Activated B cell treated with CpG ODN at 0.5 μM for 24 hours (primary cell): ENCODE measurements at regions not wholly inside any gene's neighbourhood (a gene's known extent, or its start where the extent isn't known, plus 50 kb on each side); places are given as distances from the start of the nearest gene placed in this dataset.

Source experiments
- ATAC-seq: fragments of 200-7000 bp; cut with Tn5 transposase; one replicate; pipeline ENCODE4 v1.10.0; 2021; ENCODE audit warnings: low read depth, mild to moderate bottlenecking, moderate library complexity
- CTCF ChIA-PET: fragments of 350-600 bp; sonication (Branson Sonifier 250); formaldehyde crosslinking; loops from one replicate; lab custom pipeline; 2021; ENCODE audit warnings: antibody characterized with exemption; lab: Charles Lee
- POLR2A ChIA-PET: fragments of 350-600 bp; sonication (Branson Sonifier 250); formaldehyde crosslinking; loops from one replicate; lab custom pipeline; 2021; ENCODE audit warnings: antibody characterized with exemption; lab: Charles Lee
- DNase-seq: peaks from one replicate; pipeline ENCODE4 v3.0.0; 2022
- H3K27ac Mint-ChIP-seq: one replicate; pipeline ENCODE4 v1.8.0; 2020; ENCODE audit warnings: mixed read lengths
- H3K27me3 Mint-ChIP-seq: one replicate; pipeline ENCODE4 v1.8.0; 2021; ENCODE audit warnings: mixed read lengths
- H3K36me3 Mint-ChIP-seq: one replicate; pipeline ENCODE4 v1.8.0; 2021; ENCODE audit warnings: low read depth, mixed read lengths
- H3K4me1 Mint-ChIP-seq: one replicate; pipeline ENCODE4 v1.8.0; 2021; ENCODE audit warnings: mixed read lengths
- H3K4me3 Mint-ChIP-seq: one replicate; pipeline ENCODE4 v1.8.0; 2020; ENCODE audit warnings: mild to moderate bottlenecking, mixed read lengths
- H3K9me3 Mint-ChIP-seq: one replicate; pipeline ENCODE4 v1.8.0; 2020; ENCODE audit warnings: mixed read lengths
- intact Hi-C: fragments of 100-400 bp; cut with micrococcal nuclease; formaldehyde crosslinking; loops from one replicate; pipeline ENCODE4 v1.15.1; 2024
- TF ChIP-seq, protein P1 (sequence below): fragments of 200-600 bp; IDR thresholded peaks from one replicate; pipeline ENCODE4 v1.8.0; 2022; ENCODE audit warnings: antibody characterized with exemption, mild to moderate bottlenecking

DNA sequence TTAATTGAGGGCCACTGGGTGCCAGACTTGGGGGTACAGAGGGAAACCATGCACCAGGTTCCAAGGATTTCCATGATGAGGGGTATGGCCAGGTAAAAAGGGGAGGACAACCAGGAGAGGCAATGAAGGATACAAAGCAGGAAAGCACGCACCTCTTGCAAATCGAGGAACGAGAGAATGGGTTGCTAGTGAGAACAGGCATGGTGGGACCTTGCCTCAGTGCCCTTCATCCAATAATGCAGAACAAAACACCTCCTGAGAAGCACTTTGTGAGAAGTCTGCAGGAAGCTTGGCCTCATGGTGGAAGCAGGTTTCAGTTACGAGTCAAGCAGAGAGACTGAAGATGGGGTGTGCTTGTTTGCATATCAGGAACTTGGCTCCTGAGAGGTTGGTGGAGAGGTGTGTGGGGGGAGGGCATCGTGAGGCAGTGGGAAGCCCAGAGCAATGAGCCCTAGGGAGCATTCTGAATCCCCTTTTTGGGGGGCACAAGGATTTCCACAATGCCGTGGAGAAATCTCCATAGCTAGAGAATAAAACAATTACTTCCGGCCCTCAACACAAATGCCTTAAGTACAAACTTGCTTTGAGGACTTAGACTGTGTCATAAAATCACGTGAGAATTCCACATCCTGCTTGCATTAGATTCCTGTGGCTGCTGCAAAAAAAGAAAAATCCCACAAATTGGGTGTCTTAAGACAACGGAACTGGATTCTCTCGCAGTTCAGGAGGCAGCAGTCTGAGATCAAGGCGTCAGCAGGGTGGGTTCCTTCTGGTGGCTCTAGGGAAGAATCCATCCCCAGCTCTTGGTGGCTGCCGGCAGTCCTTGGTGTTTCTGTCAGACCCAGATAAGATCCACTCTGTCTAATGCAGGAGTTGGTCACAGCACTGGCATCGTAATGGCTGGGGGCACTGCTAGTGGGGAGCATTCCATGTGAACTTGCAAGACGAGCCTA is 54.9 kb upstream of the BACE2 start:
- H3K9me3 Mint-ChIP-seq = no peaks in the 10 kb centered on the region
- ChIA-PET CTCF (interaction anchor here (1.2 kb wide), 1 partner anchor 8 kb away, joined by 3 read pairs; no protein-coding TSS in a partner anchor), POLR2A (no interaction called here)
- peaks cover 24% of the 10 kb centered on the region for H3K27me3 Mint-ChIP-seq
- H3K36me3 Mint-ChIP-seq = no peaks in the 10 kb centered on the region
- ATAC-seq (no peak), DNase-seq (no peak)
- peak overlapping the region; percentile 73 for H3K4me3 Mint-ChIP-seq
- intact Hi-C loops = no loop called here
- H3K4me1 Mint-ChIP-seq = peaks cover 19% of the 10 kb centered on the region
- no peak overlapping the region for H3K27ac Mint-ChIP-seq
- TF ChIP-seq, protein P1, sequence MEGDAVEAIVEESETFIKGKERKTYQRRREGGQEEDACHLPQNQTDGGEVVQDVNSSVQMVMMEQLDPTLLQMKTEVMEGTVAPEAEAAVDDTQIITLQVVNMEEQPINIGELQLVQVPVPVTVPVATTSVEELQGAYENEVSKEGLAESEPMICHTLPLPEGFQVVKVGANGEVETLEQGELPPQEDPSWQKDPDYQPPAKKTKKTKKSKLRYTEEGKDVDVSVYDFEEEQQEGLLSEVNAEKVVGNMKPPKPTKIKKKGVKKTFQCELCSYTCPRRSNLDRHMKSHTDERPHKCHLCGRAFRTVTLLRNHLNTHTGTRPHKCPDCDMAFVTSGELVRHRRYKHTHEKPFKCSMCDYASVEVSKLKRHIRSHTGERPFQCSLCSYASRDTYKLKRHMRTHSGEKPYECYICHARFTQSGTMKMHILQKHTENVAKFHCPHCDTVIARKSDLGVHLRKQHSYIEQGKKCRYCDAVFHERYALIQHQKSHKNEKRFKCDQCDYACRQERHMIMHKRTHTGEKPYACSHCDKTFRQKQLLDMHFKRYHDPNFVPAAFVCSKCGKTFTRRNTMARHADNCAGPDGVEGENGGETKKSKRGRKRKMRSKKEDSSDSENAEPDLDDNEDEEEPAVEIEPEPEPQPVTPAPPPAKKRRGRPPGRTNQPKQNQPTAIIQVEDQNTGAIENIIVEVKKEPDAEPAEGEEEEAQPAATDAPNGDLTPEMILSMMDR = no peak

DNA sequence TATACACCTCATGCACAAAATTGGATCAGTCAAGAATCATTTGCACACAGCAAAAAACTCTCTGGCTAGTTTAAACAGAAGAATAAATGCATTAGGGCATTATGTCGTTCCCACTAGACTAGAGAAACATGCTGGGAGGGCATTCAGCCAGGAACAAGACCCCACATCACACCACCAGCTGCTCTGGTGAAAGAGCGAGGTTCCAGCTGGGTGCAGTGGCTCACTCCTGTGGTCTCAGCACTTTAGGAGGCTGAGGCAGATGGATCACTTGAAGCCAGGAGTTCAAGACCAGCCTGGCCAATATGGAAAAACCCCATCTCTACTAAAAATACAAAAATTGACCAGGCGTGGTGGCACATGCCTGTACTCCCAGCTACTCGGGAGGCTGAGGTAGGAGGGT is 52.1 kb upstream of the BACE2 start:
- ATAC-seq = no peak
- Mint-ChIP-seq H3K4me3 (no peak overlapping the region), H3K27ac (no peak overlapping the region), H3K27me3 (peaks cover 10% of the 10 kb centered on the region), H3K9me3 (no peaks in the 10 kb centered on the region), H3K4me1 (peaks cover 19% of the 10 kb centered on the region), H3K36me3 (no peaks in the 10 kb centered on the region)
- intact Hi-C loops = no loop called here
- TF ChIP-seq, protein P1 = no peak
- no peak for DNase-seq
- POLR2A ChIA-PET = no interaction called here
- CTCF ChIA-PET = no interaction called here
